ENCODE measurements at regions not wholly inside any gene's neighbourhood (a gene's known extent, or its start where the extent isn't known, plus 50 kb on each side); places are given as distances from the start of the nearest gene placed in this dataset.
"Not testable (repeated sequence)": the region's sequence is repeated elsewhere in the genome, so short reads cannot be mapped to it uniquely, and the experiment has no call there.

- no peaks in the 10 kb centered on the region for H3K4me1 ChIP-seq
- no peak overlapping the region for H2AFZ ChIP-seq
- no peak overlapping the region for H3K9ac ChIP-seq
- H3K27ac ChIP-seq = no peak overlapping the region
- no peak overlapping the region for H3K4me3 ChIP-seq (ENCODE audit: low read depth, low read length)
- no peaks in the 10 kb centered on the region for H3K79me2 ChIP-seq
- no peaks in the 10 kb centered on the region for H3K9me3 ChIP-seq (ENCODE audit: control insufficient read depth, low read length)
- H3K4me2 ChIP-seq (ENCODE audit: low read length) = no peak overlapping the region
- H3K27me3 ChIP-seq (ENCODE audit: control insufficient read depth, insufficient read depth, low read length) = no peaks in the 10 kb centered on the region
- no peaks in the 10 kb centered on the region for H3K36me3 ChIP-seq (ENCODE audit: control insufficient read depth, insufficient read depth, low read length)
- TF ChIP-seq CTCF (IDR thresholded peaks at IDR 0.05) = no peak
Measured at GRCh38 chr12:87596134-87596533, 433.1 kb downstream of the C12orf50 start.

- Histone ChIP-seq H3K4me3 (ENCODE audit: low read depth, low read length) (no peak overlapping the region), H3K27ac (no peak overlapping the region), H3K4me2 (ENCODE audit: low read length) (no peak overlapping the region), H3K9ac (no peak overlapping the region), H3K4me1 (no peaks in the 10 kb centered on the region), H2AFZ (no peak overlapping the region), H3K36me3 (ENCODE audit: control insufficient read depth, insufficient read depth, low read length) (no peaks in the 10 kb centered on the region), H3K79me2 (no peaks in the 10 kb centered on the region), H3K27me3 (ENCODE audit: control insufficient read depth, insufficient read depth, low read length) (no peaks in the 10 kb centered on the region), H3K9me3 (ENCODE audit: control insufficient read depth, low read length) (no peaks in the 10 kb centered on the region)
- no peak for TF ChIP-seq CTCF (IDR thresholded peaks at IDR 0.05)
Measured at GRCh38 chr12:87585882-87586557, 443.2 kb downstream of the C12orf50 start.

GRCh38 chr12:87579091-87579490 is 450.1 kb downstream of the C12orf50 start:
- not testable (repeated sequence) for H3K9ac ChIP-seq; H3K4me1 ChIP-seq; H3K27me3 ChIP-seq (ENCODE audit: control insufficient read depth, insufficient read depth, low read length); H2AFZ ChIP-seq; H3K79me2 ChIP-seq; H3K27ac ChIP-seq; H3K9me3 ChIP-seq (ENCODE audit: control insufficient read depth, low read length); H3K4me3 ChIP-seq (ENCODE audit: low read depth, low read length); H3K36me3 ChIP-seq (ENCODE audit: control insufficient read depth, insufficient read depth, low read length); H3K4me2 ChIP-seq (ENCODE audit: low read length)

- Histone ChIP-seq H3K27ac (no peak overlapping the region), H3K27me3 (ENCODE audit: control insufficient read depth, insufficient read depth, low read length) (no peaks in the 10 kb centered on the region), H3K4me2 (ENCODE audit: low read length) (no peak overlapping the region), H3K9me3 (ENCODE audit: control insufficient read depth, low read length) (no peaks in the 10 kb centered on the region), H3K36me3 (ENCODE audit: control insufficient read depth, insufficient read depth, low read length) (no peaks in the 10 kb centered on the region), H2AFZ (no peak overlapping the region), H3K79me2 (no peaks in the 10 kb centered on the region), H3K4me1 (no peaks in the 10 kb centered on the region), H3K9ac (no peak overlapping the region), H3K4me3 (ENCODE audit: low read depth, low read length) (no peak overlapping the region)
- no peak for TF ChIP-seq CTCF (IDR thresholded peaks at IDR 0.05)
Measured at GRCh38 chr12:87575906-87576305, 453.3 kb downstream of the C12orf50 start.

- not testable (repeated sequence) for H3K27me3 ChIP-seq (ENCODE audit: control insufficient read depth, insufficient read depth, low read length); H3K79me2 ChIP-seq; H3K9ac ChIP-seq; H3K36me3 ChIP-seq (ENCODE audit: control insufficient read depth, insufficient read depth, low read length); H3K4me2 ChIP-seq (ENCODE audit: low read length); H2AFZ ChIP-seq; H3K27ac ChIP-seq; H3K4me3 ChIP-seq (ENCODE audit: low read depth, low read length); H3K4me1 ChIP-seq; H3K9me3 ChIP-seq (ENCODE audit: control insufficient read depth, low read length)
Measured at GRCh38 chr12:87566918-87567317, 462.3 kb downstream of the C12orf50 start.

- no peak overlapping the region for H3K9ac ChIP-seq
- no peak overlapping the region for H3K4me3 ChIP-seq (ENCODE audit: low read depth, low read length)
- no peak for TF ChIP-seq CTCF (IDR thresholded peaks at IDR 0.05)
- H3K27me3 ChIP-seq (ENCODE audit: control insufficient read depth, insufficient read depth, low read length) = no peaks in the 10 kb centered on the region
- no peaks in the 10 kb centered on the region for H3K4me1 ChIP-seq
- H2AFZ ChIP-seq = no peak overlapping the region
- H3K36me3 ChIP-seq (ENCODE audit: control insufficient read depth, insufficient read depth, low read length) = no peaks in the 10 kb centered on the region
- H3K79me2 ChIP-seq = no peaks in the 10 kb centered on the region
- H3K4me2 ChIP-seq (ENCODE audit: low read length) = no peak overlapping the region
- H3K27ac ChIP-seq = no peak overlapping the region
- H3K9me3 ChIP-seq (ENCODE audit: control insufficient read depth, low read length) = no peaks in the 10 kb centered on the region
Measured at GRCh38 chr12:87556985-87557384, 472.2 kb downstream of the C12orf50 start.

- H3K4me1 ChIP-seq; H3K4me3 ChIP-seq (ENCODE audit: low read depth, low read length); H3K27ac ChIP-seq; H3K36me3 ChIP-seq (ENCODE audit: control insufficient read depth, insufficient read depth, low read length); H3K79me2 ChIP-seq; H3K9ac ChIP-seq; H3K9me3 ChIP-seq (ENCODE audit: control insufficient read depth, low read length); H3K4me2 ChIP-seq (ENCODE audit: low read length); H3K27me3 ChIP-seq (ENCODE audit: control insufficient read depth, insufficient read depth, low read length); H2AFZ ChIP-seq: not testable (repeated sequence)
Measured at GRCh38 chr12:87531213-87531612, 498.0 kb downstream of the C12orf50 start.

Measured in parathyroid adenoma (tissue), 2 donors.